WTC11 (cell line): ENCODE measurements at regions not wholly inside any gene's neighbourhood (a gene's known extent, or its start where the extent isn't known, plus 50 kb on each side); places are given as distances from the start of the nearest gene placed in this dataset.

Experiments
- ATAC-seq: fragments of 200-7000 bp; cut with Tn5 transposase; 2 replicates; pipeline ENCODE4 v1.10.0; 2021; ENCODE audit warnings: mild to moderate bottlenecking, moderate library complexity
- CTCF ChIA-PET: fragments of 300-600 bp; sonication (Branson Sonifier 250); formaldehyde crosslinking; loops from one replicate; lab custom pipeline; 2021; ENCODE audit warnings: antibody characterized with exemption; lab: Charles Lee
- POLR2A ChIA-PET: fragments of 350-600 bp; sonication (Branson Sonifier 250); formaldehyde crosslinking; loops from one replicate; lab custom pipeline; 2021; ENCODE audit warnings: antibody characterized with exemption; lab: Charles Lee
- DNase-seq: peaks from one replicate; pipeline ENCODE4 v3.0.0; 2021; ENCODE audit warnings: low spot score
- H3K27ac Mint-ChIP-seq: 2 replicates; pipeline ENCODE4 v1.8.0; 2021; ENCODE audit warnings: mixed read lengths
- H3K27me3 Mint-ChIP-seq: 2 replicates; pipeline ENCODE4 v1.8.0; 2021; ENCODE audit warnings: low read depth, mild to moderate bottlenecking, moderate library complexity, mixed read lengths
- H3K36me3 Mint-ChIP-seq: 2 replicates; pipeline ENCODE4 v1.8.0; 2021; ENCODE audit warnings: mixed read lengths
- H3K4me1 Mint-ChIP-seq: 2 replicates; pipeline ENCODE4 v1.8.0; 2022; ENCODE audit warnings: mixed read lengths
- H3K4me3 Mint-ChIP-seq: 2 replicates; pipeline ENCODE4 v1.8.0; 2021; ENCODE audit warnings: mild to moderate bottlenecking, moderate library complexity, mixed read lengths
- H3K9me3 Mint-ChIP-seq: 2 replicates; pipeline ENCODE4 v1.8.0; 2021; ENCODE audit warnings: mixed read lengths
- FOXJ3 ChIP-seq: sonication (generic); formaldehyde crosslinking; IDR thresholded peaks from 2 replicates; pipeline ENCODE4 v1.9.0; 2021; ENCODE audit warnings: missing genetic modification reagents, mild to moderate bottlenecking, borderline replicate concordance
- GRHL2 ChIP-seq: fragments of 250-450 bp; sonication (Bioruptor Pico); IDR thresholded peaks from 2 replicates; pipeline ENCODE4 v1.8.0; 2022; ENCODE audit warnings: mild to moderate bottlenecking, moderate library complexity; ENCODE audit not compliant: insufficient replicate concordance, severe bottlenecking
- NR1H2 ChIP-seq: sonication (generic); formaldehyde crosslinking; IDR thresholded peaks from 2 replicates; pipeline ENCODE4 v1.9.0; 2021; ENCODE audit warnings: mild to moderate bottlenecking, moderate library complexity, missing genetic modification reagents
- SP1 ChIP-seq: sonication (generic); formaldehyde crosslinking; conservative IDR thresholded peaks from 2 replicates; pipeline ENCODE4 v1.8.1; 2022; ENCODE audit warnings: missing genetic modification reagents
- TEAD4 ChIP-seq: sonication (generic); formaldehyde crosslinking; IDR thresholded peaks from 2 replicates; pipeline ENCODE4 v1.8.0; 2022; ENCODE audit warnings: mild to moderate bottlenecking, missing genetic modification reagents
- TP53 ChIP-seq: sonication (generic); formaldehyde crosslinking; IDR thresholded peaks from 2 replicates; pipeline ENCODE4 v1.8.1; 2023; ENCODE audit warnings: mild to moderate bottlenecking, missing genetic modification reagents
- TF ChIP-seq, protein P1 (sequence below): sonication (generic); formaldehyde crosslinking; IDR thresholded peaks from 2 replicates; pipeline ENCODE4 v1.8.0; 2022; ENCODE audit warnings: missing genetic modification reagents
- TF ChIP-seq, protein P2 (sequence below): sonication (generic); formaldehyde crosslinking; IDR thresholded peaks from 2 replicates; pipeline ENCODE4 v1.8.0; 2022; ENCODE audit warnings: mild to moderate bottlenecking, missing genetic modification reagents
- TF ChIP-seq, protein P3 (sequence below): fragments of 250-450 bp; sonication (Bioruptor Pico); IDR thresholded peaks from 2 replicates; pipeline ENCODE4 v1.9.0; 2021; ENCODE audit warnings: mild to moderate bottlenecking
- TF ChIP-seq, protein P4 (sequence below): sonication (generic); formaldehyde crosslinking; IDR thresholded peaks from 2 replicates; pipeline ENCODE4 v1.8.0; 2023; ENCODE audit warnings: missing genetic modification reagents, mild to moderate bottlenecking, borderline replicate concordance
- TF ChIP-seq, protein P5 (sequence below): sonication (generic); formaldehyde crosslinking; IDR thresholded peaks from 2 replicates; pipeline ENCODE4 v1.8.1; 2023; ENCODE audit warnings: mild to moderate bottlenecking, missing genetic modification reagents, borderline replicate concordance
- TF ChIP-seq, protein P6 (sequence below): fragments of 200-600 bp; IDR thresholded peaks from 2 replicates; pipeline ENCODE4 v1.8.0; 2022; ENCODE audit warnings: antibody characterized with exemption
- TF ChIP-seq, protein P7 (sequence below): sonication (generic); formaldehyde crosslinking; conservative IDR thresholded peaks from 2 replicates; pipeline ENCODE4 v1.8.1; 2023; ENCODE audit warnings: mild to moderate bottlenecking, low read depth, missing genetic modification reagents, moderate library complexity
- TF ChIP-seq, protein P8 (sequence below): sonication (generic); formaldehyde crosslinking; IDR thresholded peaks from 2 replicates; pipeline ENCODE4 v1.8.1; 2023; ENCODE audit warnings: mild to moderate bottlenecking, missing genetic modification reagents, moderate library complexity
- TF ChIP-seq, protein P9 (sequence below): fragments of 250-450 bp; sonication (Bioruptor Pico); IDR thresholded peaks from 2 replicates; pipeline ENCODE4 v1.8.0; 2021; ENCODE audit warnings: mild to moderate bottlenecking

DNA sequence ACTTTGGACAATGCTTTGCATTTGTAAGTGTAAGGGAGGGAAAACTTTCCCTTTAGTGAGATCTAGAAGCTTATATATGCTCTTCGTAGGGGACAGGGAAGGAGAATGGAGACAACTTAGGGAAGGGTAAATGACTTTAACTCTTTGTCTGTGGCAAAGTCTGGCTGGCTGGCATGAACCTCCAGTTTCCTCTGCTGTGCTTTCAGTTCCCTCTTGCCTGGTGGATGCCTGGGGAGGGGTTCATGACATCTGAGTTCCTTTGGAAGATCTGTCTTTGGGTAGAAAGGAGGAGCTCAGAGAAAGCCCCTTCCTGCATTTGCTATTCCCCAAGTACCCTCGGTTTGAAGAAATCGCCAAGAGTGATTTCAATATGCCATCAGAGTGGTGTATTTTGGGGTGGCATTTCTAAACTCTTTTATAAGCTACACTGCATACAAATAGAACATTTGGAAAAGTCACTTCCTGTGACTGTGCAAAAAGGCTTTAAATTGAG, 143.6 kb downstream of the VAPA start:
- POLR2A ChIA-PET, result no interaction called here
- H3K4me1 Mint-ChIP-seq, result peaks cover 12% of the 10 kb centered on the region
- ATAC-seq, result no peak
- TF ChIP-seq, protein P1, sequence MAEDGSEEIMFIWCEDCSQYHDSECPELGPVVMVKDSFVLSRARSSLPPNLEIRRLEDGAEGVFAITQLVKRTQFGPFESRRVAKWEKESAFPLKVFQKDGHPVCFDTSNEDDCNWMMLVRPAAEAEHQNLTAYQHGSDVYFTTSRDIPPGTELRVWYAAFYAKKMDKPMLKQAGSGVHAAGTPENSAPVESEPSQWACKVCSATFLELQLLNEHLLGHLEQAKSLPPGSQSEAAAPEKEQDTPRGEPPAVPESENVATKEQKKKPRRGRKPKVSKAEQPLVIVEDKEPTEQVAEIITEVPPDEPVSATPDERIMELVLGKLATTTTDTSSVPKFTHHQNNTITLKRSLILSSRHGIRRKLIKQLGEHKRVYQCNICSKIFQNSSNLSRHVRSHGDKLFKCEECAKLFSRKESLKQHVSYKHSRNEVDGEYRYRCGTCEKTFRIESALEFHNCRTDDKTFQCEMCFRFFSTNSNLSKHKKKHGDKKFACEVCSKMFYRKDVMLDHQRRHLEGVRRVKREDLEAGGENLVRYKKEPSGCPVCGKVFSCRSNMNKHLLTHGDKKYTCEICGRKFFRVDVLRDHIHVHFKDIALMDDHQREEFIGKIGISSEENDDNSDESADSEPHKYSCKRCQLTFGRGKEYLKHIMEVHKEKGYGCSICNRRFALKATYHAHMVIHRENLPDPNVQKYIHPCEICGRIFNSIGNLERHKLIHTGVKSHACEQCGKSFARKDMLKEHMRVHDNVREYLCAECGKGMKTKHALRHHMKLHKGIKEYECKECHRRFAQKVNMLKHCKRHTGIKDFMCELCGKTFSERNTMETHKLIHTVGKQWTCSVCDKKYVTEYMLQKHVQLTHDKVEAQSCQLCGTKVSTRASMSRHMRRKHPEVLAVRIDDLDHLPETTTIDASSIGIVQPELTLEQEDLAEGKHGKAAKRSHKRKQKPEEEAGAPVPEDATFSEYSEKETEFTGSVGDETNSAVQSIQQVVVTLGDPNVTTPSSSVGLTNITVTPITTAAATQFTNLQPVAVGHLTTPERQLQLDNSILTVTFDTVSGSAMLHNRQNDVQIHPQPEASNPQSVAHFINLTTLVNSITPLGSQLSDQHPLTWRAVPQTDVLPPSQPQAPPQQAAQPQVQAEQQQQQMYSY (CRISPR knock-in tag), result no peak
- TF ChIP-seq, protein P2, sequence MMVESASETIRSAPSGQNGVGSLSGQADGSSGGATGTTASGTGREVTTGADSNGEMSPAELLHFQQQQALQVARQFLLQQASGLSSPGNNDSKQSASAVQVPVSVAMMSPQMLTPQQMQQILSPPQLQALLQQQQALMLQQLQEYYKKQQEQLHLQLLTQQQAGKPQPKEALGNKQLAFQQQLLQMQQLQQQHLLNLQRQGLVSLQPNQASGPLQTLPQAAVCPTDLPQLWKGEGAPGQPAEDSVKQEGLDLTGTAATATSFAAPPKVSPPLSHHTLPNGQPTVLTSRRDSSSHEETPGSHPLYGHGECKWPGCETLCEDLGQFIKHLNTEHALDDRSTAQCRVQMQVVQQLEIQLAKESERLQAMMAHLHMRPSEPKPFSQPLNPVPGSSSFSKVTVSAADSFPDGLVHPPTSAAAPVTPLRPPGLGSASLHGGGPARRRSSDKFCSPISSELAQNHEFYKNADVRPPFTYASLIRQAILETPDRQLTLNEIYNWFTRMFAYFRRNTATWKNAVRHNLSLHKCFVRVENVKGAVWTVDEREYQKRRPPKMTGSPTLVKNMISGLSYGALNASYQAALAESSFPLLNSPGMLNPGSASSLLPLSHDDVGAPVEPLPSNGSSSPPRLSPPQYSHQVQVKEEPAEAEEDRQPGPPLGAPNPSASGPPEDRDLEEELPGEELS (CRISPR knock-in tag), result no peak
- TF ChIP-seq SP1 (CRISPR knock-in tag) (no peak), TP53 (CRISPR knock-in tag) (no peak), GRHL2 (CRISPR knock-in tag) (no peak), TEAD4 (CRISPR knock-in tag) (no peak), NR1H2 (no peak), FOXJ3 (CRISPR knock-in tag) (no peak)
- TF ChIP-seq, protein P3, sequence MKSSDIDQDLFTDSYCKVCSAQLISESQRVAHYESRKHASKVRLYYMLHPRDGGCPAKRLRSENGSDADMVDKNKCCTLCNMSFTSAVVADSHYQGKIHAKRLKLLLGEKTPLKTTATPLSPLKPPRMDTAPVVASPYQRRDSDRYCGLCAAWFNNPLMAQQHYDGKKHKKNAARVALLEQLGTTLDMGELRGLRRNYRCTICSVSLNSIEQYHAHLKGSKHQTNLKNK (CRISPR knock-in tag), result no peak
- TF ChIP-seq, protein P4, sequence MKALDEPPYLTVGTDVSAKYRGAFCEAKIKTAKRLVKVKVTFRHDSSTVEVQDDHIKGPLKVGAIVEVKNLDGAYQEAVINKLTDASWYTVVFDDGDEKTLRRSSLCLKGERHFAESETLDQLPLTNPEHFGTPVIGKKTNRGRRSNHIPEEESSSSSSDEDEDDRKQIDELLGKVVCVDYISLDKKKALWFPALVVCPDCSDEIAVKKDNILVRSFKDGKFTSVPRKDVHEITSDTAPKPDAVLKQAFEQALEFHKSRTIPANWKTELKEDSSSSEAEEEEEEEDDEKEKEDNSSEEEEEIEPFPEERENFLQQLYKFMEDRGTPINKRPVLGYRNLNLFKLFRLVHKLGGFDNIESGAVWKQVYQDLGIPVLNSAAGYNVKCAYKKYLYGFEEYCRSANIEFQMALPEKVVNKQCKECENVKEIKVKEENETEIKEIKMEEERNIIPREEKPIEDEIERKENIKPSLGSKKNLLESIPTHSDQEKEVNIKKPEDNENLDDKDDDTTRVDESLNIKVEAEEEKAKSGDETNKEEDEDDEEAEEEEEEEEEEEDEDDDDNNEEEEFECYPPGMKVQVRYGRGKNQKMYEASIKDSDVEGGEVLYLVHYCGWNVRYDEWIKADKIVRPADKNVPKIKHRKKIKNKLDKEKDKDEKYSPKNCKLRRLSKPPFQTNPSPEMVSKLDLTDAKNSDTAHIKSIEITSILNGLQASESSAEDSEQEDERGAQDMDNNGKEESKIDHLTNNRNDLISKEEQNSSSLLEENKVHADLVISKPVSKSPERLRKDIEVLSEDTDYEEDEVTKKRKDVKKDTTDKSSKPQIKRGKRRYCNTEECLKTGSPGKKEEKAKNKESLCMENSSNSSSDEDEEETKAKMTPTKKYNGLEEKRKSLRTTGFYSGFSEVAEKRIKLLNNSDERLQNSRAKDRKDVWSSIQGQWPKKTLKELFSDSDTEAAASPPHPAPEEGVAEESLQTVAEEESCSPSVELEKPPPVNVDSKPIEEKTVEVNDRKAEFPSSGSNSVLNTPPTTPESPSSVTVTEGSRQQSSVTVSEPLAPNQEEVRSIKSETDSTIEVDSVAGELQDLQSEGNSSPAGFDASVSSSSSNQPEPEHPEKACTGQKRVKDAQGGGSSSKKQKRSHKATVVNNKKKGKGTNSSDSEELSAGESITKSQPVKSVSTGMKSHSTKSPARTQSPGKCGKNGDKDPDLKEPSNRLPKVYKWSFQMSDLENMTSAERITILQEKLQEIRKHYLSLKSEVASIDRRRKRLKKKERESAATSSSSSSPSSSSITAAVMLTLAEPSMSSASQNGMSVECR (CRISPR knock-in tag), result no peak
- TF ChIP-seq, protein P5, sequence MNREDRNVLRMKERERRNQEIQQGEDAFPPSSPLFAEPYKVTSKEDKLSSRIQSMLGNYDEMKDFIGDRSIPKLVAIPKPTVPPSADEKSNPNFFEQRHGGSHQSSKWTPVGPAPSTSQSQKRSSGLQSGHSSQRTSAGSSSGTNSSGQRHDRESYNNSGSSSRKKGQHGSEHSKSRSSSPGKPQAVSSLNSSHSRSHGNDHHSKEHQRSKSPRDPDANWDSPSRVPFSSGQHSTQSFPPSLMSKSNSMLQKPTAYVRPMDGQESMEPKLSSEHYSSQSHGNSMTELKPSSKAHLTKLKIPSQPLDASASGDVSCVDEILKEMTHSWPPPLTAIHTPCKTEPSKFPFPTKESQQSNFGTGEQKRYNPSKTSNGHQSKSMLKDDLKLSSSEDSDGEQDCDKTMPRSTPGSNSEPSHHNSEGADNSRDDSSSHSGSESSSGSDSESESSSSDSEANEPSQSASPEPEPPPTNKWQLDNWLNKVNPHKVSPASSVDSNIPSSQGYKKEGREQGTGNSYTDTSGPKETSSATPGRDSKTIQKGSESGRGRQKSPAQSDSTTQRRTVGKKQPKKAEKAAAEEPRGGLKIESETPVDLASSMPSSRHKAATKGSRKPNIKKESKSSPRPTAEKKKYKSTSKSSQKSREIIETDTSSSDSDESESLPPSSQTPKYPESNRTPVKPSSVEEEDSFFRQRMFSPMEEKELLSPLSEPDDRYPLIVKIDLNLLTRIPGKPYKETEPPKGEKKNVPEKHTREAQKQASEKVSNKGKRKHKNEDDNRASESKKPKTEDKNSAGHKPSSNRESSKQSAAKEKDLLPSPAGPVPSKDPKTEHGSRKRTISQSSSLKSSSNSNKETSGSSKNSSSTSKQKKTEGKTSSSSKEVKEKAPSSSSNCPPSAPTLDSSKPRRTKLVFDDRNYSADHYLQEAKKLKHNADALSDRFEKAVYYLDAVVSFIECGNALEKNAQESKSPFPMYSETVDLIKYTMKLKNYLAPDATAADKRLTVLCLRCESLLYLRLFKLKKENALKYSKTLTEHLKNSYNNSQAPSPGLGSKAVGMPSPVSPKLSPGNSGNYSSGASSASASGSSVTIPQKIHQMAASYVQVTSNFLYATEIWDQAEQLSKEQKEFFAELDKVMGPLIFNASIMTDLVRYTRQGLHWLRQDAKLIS, result no peak
- TF ChIP-seq, protein P6, sequence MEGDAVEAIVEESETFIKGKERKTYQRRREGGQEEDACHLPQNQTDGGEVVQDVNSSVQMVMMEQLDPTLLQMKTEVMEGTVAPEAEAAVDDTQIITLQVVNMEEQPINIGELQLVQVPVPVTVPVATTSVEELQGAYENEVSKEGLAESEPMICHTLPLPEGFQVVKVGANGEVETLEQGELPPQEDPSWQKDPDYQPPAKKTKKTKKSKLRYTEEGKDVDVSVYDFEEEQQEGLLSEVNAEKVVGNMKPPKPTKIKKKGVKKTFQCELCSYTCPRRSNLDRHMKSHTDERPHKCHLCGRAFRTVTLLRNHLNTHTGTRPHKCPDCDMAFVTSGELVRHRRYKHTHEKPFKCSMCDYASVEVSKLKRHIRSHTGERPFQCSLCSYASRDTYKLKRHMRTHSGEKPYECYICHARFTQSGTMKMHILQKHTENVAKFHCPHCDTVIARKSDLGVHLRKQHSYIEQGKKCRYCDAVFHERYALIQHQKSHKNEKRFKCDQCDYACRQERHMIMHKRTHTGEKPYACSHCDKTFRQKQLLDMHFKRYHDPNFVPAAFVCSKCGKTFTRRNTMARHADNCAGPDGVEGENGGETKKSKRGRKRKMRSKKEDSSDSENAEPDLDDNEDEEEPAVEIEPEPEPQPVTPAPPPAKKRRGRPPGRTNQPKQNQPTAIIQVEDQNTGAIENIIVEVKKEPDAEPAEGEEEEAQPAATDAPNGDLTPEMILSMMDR, result no peak
- TF ChIP-seq, protein P7, sequence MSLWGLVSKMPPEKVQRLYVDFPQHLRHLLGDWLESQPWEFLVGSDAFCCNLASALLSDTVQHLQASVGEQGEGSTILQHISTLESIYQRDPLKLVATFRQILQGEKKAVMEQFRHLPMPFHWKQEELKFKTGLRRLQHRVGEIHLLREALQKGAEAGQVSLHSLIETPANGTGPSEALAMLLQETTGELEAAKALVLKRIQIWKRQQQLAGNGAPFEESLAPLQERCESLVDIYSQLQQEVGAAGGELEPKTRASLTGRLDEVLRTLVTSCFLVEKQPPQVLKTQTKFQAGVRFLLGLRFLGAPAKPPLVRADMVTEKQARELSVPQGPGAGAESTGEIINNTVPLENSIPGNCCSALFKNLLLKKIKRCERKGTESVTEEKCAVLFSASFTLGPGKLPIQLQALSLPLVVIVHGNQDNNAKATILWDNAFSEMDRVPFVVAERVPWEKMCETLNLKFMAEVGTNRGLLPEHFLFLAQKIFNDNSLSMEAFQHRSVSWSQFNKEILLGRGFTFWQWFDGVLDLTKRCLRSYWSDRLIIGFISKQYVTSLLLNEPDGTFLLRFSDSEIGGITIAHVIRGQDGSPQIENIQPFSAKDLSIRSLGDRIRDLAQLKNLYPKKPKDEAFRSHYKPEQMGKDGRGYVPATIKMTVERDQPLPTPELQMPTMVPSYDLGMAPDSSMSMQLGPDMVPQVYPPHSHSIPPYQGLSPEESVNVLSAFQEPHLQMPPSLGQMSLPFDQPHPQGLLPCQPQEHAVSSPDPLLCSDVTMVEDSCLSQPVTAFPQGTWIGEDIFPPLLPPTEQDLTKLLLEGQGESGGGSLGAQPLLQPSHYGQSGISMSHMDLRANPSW (CRISPR knock-in tag), result no peak
- TF ChIP-seq, protein P8, sequence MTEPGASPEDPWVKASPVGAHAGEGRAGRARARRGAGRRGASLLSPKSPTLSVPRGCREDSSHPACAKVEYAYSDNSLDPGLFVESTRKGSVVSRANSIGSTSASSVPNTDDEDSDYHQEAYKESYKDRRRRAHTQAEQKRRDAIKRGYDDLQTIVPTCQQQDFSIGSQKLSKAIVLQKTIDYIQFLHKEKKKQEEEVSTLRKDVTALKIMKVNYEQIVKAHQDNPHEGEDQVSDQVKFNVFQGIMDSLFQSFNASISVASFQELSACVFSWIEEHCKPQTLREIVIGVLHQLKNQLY (CRISPR knock-in tag), result no peak
- TF ChIP-seq, protein P9, sequence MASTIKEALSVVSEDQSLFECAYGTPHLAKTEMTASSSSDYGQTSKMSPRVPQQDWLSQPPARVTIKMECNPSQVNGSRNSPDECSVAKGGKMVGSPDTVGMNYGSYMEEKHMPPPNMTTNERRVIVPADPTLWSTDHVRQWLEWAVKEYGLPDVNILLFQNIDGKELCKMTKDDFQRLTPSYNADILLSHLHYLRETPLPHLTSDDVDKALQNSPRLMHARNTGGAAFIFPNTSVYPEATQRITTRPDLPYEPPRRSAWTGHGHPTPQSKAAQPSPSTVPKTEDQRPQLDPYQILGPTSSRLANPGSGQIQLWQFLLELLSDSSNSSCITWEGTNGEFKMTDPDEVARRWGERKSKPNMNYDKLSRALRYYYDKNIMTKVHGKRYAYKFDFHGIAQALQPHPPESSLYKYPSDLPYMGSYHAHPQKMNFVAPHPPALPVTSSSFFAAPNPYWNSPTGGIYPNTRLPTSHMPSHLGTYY (CRISPR knock-in tag), result no peak

More for the DNA sequence above, 143.6 kb downstream of the VAPA start:
- Mint-ChIP-seq H3K4me3 (no peak overlapping the region), H3K36me3 (no peaks in the 10 kb centered on the region), H3K27ac (no peak overlapping the region), H3K9me3 (no peaks in the 10 kb centered on the region), H3K27me3 (no peaks in the 10 kb centered on the region)
- DNase-seq, result no peak
- CTCF ChIA-PET, result no interaction called here
